ENCODE measurements at regions not wholly inside any gene's neighbourhood (a gene's known extent, or its start where the extent isn't known, plus 50 kb on each side); places are given as distances from the start of the nearest gene placed in this dataset.

GRCh38 chrX:94365736-94366135 is 691.7 kb downstream of the FAM133A start:
- TF ChIP-seq POLR2A (IDR thresholded peaks at IDR 0.05) (no peak), CTCF (IDR thresholded peaks at IDR 0.05 in 4 of 5, conservative IDR thresholded peaks at IDR 0.05 in 1 of 5) (no peak)
